ENCODE measurements at regions not wholly inside any gene's neighbourhood (a gene's known extent, or its start where the extent isn't known, plus 50 kb on each side); places are given as distances from the start of the nearest gene placed in this dataset.

DNA sequence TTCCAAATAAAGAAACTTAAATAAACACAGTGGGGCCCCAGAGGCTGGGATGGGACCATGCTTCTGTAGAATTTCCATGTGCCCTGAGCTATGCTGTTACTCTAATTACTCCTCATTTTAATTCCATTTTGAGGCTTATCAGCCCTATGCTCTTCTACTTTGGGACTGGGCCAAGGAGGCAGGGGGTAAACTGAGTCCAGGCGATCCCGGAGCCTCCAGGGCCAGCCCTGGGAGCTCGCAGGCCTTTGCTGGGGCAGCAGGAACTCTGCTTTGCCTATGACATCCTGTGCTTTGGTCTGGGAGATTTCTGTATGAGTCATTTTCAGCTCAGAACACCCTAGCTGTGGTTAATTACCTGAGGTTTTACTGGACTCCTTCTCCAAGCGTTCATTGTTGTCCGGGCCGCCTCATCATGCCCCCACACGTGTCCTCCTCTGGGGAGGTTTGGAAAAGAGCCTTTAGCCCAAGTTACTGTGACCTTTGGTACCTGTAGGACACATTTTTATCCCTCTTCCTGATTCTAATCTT is 95.7 kb downstream of the RHOU start:
- ChIA-PET POLR2A (interaction anchor here (0.7 kb wide), 1 partner anchor 10 kb away, joined by 3 read pairs; no protein-coding TSS in a partner anchor), CTCF (interaction anchor here (0.6 kb wide), 1 partner anchor 167 kb away, joined by 3 read pairs; no protein-coding TSS in a partner anchor)
- DNase-seq: peak in 1 of 3 donors; percentile 15
- Histone ChIP-seq H3K36me3 (ENCODE audit: control insufficient read depth in 4 of 4, insufficient read depth in 4 of 4, low read length in 3 of 4) (no peaks in the 10 kb centered on the region), H3K9me3 (ENCODE audit: control extremely low read depth in 1 of 5, control insufficient read depth in 4 of 5, insufficient read depth in 2 of 5, low read depth in 1 of 5, low read length in 4 of 5) (no peaks in the 10 kb centered on the region), H3K4me3 (ENCODE audit: control insufficient read depth in 1 of 7, extremely low read depth in 1 of 7, insufficient read depth in 4 of 7, low read depth in 2 of 7, low read length in 6 of 7) (no peak overlapping the region), H3K4me1 (ENCODE audit: control extremely low read depth in 1 of 4, control insufficient read depth in 4 of 4, insufficient read depth in 4 of 4, low read length in 3 of 4) (peaks cover 0 to 17% (median 5%) of the 10 kb centered on the region in 4 experiments), H3K27ac (ENCODE audit: insufficient read depth in 1 of 2, low read depth in 1 of 2, low read length in 2 of 2, poor library complexity in 1 of 2, severe bottlenecking in 2 of 2) (no peak overlapping the region), H3K27me3 (replicated peaks in 2 of 5; ENCODE audit: control insufficient read depth in 4 of 5, insufficient read depth in 5 of 5, low read length in 4 of 5) (peaks cover 0 to 10% (median 2%) of the 10 kb centered on the region in 5 experiments)
- WGBS (ENCODE audit: insufficient coverage): 72% methylated on average over 7 of the region's 7 CpGs

GRCh38 chr1:228833911-228834688 is 98.8 kb downstream of the RHOU start:
- POLR2A ChIA-PET: no interaction called here
- H3K4me3 ChIP-seq (ENCODE audit: control insufficient read depth in 1 of 7, extremely low read depth in 1 of 7, insufficient read depth in 4 of 7, low read depth in 2 of 7, low read length in 6 of 7): no peak overlapping the region
- 90% methylated on average over 13 of the region's 13 CpGs for WGBS (ENCODE audit: insufficient coverage)
- H3K27me3 ChIP-seq (replicated peaks in 2 of 5; ENCODE audit: control insufficient read depth in 4 of 5, insufficient read depth in 5 of 5, low read length in 4 of 5): peaks cover 0 to 4% (median 0%) of the 10 kb centered on the region in 5 experiments
- no peak overlapping the region for H3K27ac ChIP-seq (ENCODE audit: insufficient read depth in 1 of 2, low read depth in 1 of 2, low read length in 2 of 2, poor library complexity in 1 of 2, severe bottlenecking in 2 of 2)
- no peaks in the 10 kb centered on the region for H3K9me3 ChIP-seq (ENCODE audit: control extremely low read depth in 1 of 5, control insufficient read depth in 4 of 5, insufficient read depth in 2 of 5, low read depth in 1 of 5, low read length in 4 of 5)
- CTCF ChIA-PET: interaction anchor here (1.1 kb wide), 1 partner anchor 393 kb away, joined by 3 read pairs; no protein-coding TSS in a partner anchor
- no peaks in the 10 kb centered on the region for H3K36me3 ChIP-seq (ENCODE audit: control insufficient read depth in 4 of 4, insufficient read depth in 4 of 4, low read length in 3 of 4)
- DNase-seq: no peak
- peaks cover 0 to 21% (median 7%) of the 10 kb centered on the region in 4 experiments for H3K4me1 ChIP-seq (ENCODE audit: control extremely low read depth in 1 of 4, control insufficient read depth in 4 of 4, insufficient read depth in 4 of 4, low read length in 3 of 4)

- CTCF ChIA-PET: no interaction called here
Observed at GRCh38 chr1:228835456-228835855, 100.2 kb downstream of the RHOU start.

GRCh38 chr1:228835911-228836310 is 100.6 kb downstream of the RHOU start:
- H3K36me3 ChIP-seq (ENCODE audit: control insufficient read depth in 4 of 4, insufficient read depth in 4 of 4, low read length in 3 of 4): no peaks in the 10 kb centered on the region
- no peak for DNase-seq
- 97% methylated on average over 3 of the region's 3 CpGs for WGBS (ENCODE audit: insufficient coverage)
- H3K4me3 ChIP-seq (ENCODE audit: control insufficient read depth in 1 of 7, extremely low read depth in 1 of 7, insufficient read depth in 4 of 7, low read depth in 2 of 7, low read length in 6 of 7): no peak overlapping the region
- CTCF ChIA-PET: no interaction called here
- POLR2A ChIA-PET: no interaction called here
- peaks cover 0 to 19% (median 7%) of the 10 kb centered on the region in 4 experiments for H3K4me1 ChIP-seq (ENCODE audit: control extremely low read depth in 1 of 4, control insufficient read depth in 4 of 4, insufficient read depth in 4 of 4, low read length in 3 of 4)
- H3K27me3 ChIP-seq (replicated peaks in 2 of 5; ENCODE audit: control insufficient read depth in 4 of 5, insufficient read depth in 5 of 5, low read length in 4 of 5): peaks cover 0 to 1% (median 0%) of the 10 kb centered on the region in 5 experiments
- no peak overlapping the region for H3K27ac ChIP-seq (ENCODE audit: insufficient read depth in 1 of 2, low read depth in 1 of 2, low read length in 2 of 2, poor library complexity in 1 of 2, severe bottlenecking in 2 of 2)
- H3K9me3 ChIP-seq (ENCODE audit: control extremely low read depth in 1 of 5, control insufficient read depth in 4 of 5, insufficient read depth in 2 of 5, low read depth in 1 of 5, low read length in 4 of 5): no peaks in the 10 kb centered on the region

More at GRCh38 chr1:228835456-228835855, 100.2 kb downstream of the RHOU start:
- H3K27me3 ChIP-seq (replicated peaks in 2 of 5; ENCODE audit: control insufficient read depth in 4 of 5, insufficient read depth in 5 of 5, low read length in 4 of 5): peaks cover 0 to 1% (median 0%) of the 10 kb centered on the region in 5 experiments
- DNase-seq: no peak
- peaks cover 0 to 21% (median 7%) of the 10 kb centered on the region in 4 experiments for H3K4me1 ChIP-seq (ENCODE audit: control extremely low read depth in 1 of 4, control insufficient read depth in 4 of 4, insufficient read depth in 4 of 4, low read length in 3 of 4)
- H3K4me3 ChIP-seq (ENCODE audit: control insufficient read depth in 1 of 7, extremely low read depth in 1 of 7, insufficient read depth in 4 of 7, low read depth in 2 of 7, low read length in 6 of 7): no peak overlapping the region
- POLR2A ChIA-PET: no interaction called here
- H3K27ac ChIP-seq (ENCODE audit: insufficient read depth in 1 of 2, low read depth in 1 of 2, low read length in 2 of 2, poor library complexity in 1 of 2, severe bottlenecking in 2 of 2): no peak overlapping the region
- H3K9me3 ChIP-seq (ENCODE audit: control extremely low read depth in 1 of 5, control insufficient read depth in 4 of 5, insufficient read depth in 2 of 5, low read depth in 1 of 5, low read length in 4 of 5): no peaks in the 10 kb centered on the region
- WGBS (ENCODE audit: insufficient coverage): no CpG with 5 or more reads among the region's 5 CpGs
- no peaks in the 10 kb centered on the region for H3K36me3 ChIP-seq (ENCODE audit: control insufficient read depth in 4 of 4, insufficient read depth in 4 of 4, low read length in 3 of 4)

DNA sequence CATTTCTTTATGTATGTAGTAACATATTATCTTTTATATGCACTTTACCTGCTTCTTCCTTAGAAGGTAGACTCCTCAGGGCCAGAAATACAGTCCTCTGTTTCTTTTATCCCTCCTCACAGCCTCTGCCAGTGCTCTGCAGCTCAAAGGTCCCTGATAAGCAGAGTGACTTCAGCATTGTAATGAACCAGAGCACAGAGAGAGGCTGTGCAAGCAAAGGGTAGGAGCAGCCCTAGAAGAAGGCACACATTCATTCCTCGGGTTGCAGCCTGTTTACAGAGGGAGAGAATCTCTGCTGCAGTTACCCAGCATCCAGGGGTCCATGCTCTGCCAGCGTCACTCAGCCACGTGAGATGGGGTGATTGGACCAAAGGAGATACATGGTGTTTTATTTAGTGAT is 101.1 kb downstream of the RHOU start:
- no peaks in the 10 kb centered on the region for H3K36me3 ChIP-seq (ENCODE audit: control insufficient read depth in 4 of 4, insufficient read depth in 4 of 4, low read length in 3 of 4)
- POLR2A ChIA-PET: no interaction called here
- H3K27me3 ChIP-seq (replicated peaks in 2 of 5; ENCODE audit: control insufficient read depth in 4 of 5, insufficient read depth in 5 of 5, low read length in 4 of 5): peaks cover 0 to 1% (median 0%) of the 10 kb centered on the region in 5 experiments
- DNase-seq: no peak
- CTCF ChIA-PET: no interaction called here
- H3K4me1 ChIP-seq (ENCODE audit: control extremely low read depth in 1 of 4, control insufficient read depth in 4 of 4, insufficient read depth in 4 of 4, low read length in 3 of 4): peaks cover 0 to 16% (median 7%) of the 10 kb centered on the region in 4 experiments
- 89% methylated on average over 3 of the region's 3 CpGs for WGBS (ENCODE audit: insufficient coverage)
- H3K9me3 ChIP-seq (ENCODE audit: control extremely low read depth in 1 of 5, control insufficient read depth in 4 of 5, insufficient read depth in 2 of 5, low read depth in 1 of 5, low read length in 4 of 5): no peaks in the 10 kb centered on the region
- no peak overlapping the region for H3K4me3 ChIP-seq (ENCODE audit: control insufficient read depth in 1 of 7, extremely low read depth in 1 of 7, insufficient read depth in 4 of 7, low read depth in 2 of 7, low read length in 6 of 7)
- H3K27ac ChIP-seq (ENCODE audit: insufficient read depth in 1 of 2, low read depth in 1 of 2, low read length in 2 of 2, poor library complexity in 1 of 2, severe bottlenecking in 2 of 2): no peak overlapping the region

DNA sequence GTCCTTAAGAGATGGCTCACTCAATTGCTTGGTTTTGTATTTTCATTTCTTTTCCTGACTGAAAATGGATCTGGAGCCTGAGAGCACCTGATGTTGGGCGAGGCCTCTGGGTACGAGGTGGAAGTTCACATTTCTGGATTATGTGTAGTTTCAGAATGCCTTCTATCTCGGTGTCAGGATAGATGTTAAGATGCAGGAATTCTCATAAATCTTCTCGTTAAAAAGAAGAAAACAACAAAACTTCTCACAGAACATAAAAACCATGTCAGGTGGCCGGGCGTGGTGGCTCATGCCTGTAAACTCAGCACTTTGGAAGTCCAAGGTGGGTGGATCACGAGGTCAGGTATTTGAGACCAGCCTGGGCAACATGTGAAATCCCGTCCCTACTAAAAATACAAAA is 101.8 kb downstream of the RHOU start:
- no peak for DNase-seq
- ChIA-PET POLR2A (no interaction called here), CTCF (interaction anchor here (1.3 kb wide), 1 partner anchor 13 kb away, joined by 3 read pairs; no protein-coding TSS in a partner anchor)
- Histone ChIP-seq H3K27me3 (replicated peaks in 2 of 5; ENCODE audit: control insufficient read depth in 4 of 5, insufficient read depth in 5 of 5, low read length in 4 of 5) (peaks cover 0 to 1% (median 0%) of the 10 kb centered on the region in 5 experiments), H3K9me3 (ENCODE audit: control extremely low read depth in 1 of 5, control insufficient read depth in 4 of 5, insufficient read depth in 2 of 5, low read depth in 1 of 5, low read length in 4 of 5) (no peaks in the 10 kb centered on the region), H3K4me1 (ENCODE audit: control extremely low read depth in 1 of 4, control insufficient read depth in 4 of 4, insufficient read depth in 4 of 4, low read length in 3 of 4) (peaks cover 0 to 16% (median 7%) of the 10 kb centered on the region in 4 experiments), H3K4me3 (ENCODE audit: control insufficient read depth in 1 of 7, extremely low read depth in 1 of 7, insufficient read depth in 4 of 7, low read depth in 2 of 7, low read length in 6 of 7) (no peak overlapping the region), H3K27ac (ENCODE audit: insufficient read depth in 1 of 2, low read depth in 1 of 2, low read length in 2 of 2, poor library complexity in 1 of 2, severe bottlenecking in 2 of 2) (no peak overlapping the region), H3K36me3 (ENCODE audit: control insufficient read depth in 4 of 4, insufficient read depth in 4 of 4, low read length in 3 of 4) (no peaks in the 10 kb centered on the region)
- 98% methylated on average over 5 of the region's 8 CpGs for WGBS (ENCODE audit: insufficient coverage)
